GM03348 (cell line): ENCODE measurements at regions not wholly inside any gene's neighbourhood (a gene's known extent, or its start where the extent isn't known, plus 50 kb on each side); places are given as distances from the start of the nearest gene placed in this dataset.
"Not testable (repeated sequence)": the region's sequence is repeated elsewhere in the genome, so short reads cannot be mapped to it uniquely, and the experiment has no call there.

ENCODE experiments used
- DNase-seq: peaks from one replicate; pipeline ENCODE4 v3.0.0; 2012; ENCODE audit warnings: low spot score

DNA sequence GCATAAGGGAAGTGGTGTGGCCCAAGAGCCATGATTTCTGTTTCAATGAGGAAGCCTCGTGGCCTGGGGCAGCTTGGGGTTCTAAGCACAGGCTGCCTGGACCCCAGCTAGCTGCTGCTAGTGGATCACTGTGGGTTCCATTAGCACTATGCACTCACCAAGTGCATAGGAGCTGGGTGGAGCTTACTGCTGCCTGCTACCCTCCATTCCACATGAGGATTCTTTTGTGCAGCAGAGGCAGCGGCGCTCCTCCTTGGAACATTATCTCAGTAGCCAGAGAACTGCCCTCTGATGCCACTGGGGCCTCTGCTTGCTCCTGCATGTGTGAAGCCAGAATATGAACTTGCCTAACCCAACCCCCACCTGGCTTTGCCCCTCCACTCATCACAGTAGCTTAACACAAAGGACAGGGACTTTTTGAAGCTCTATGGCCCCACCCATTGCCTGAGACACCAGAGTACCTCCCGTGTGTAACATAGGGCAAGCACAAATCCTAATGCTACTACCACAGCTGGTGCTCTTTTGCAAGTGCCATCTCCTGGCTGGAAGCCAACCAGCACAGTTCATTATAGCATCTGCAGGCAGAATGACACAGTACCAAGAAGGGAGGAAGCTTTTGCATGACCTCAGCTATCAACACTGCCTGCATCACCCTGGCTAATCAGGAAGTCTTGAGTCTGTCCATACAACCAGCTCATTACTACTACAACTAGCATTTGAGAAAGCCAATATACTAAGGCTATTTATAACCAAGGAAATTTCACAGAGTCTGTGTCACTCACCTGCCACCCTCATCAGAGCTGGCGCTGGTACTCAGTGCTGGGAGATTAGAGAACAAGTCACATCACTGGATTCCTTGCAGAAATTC is 297.0 kb upstream of the GULP1 start:
- no peak for DNase-seq

DNA sequence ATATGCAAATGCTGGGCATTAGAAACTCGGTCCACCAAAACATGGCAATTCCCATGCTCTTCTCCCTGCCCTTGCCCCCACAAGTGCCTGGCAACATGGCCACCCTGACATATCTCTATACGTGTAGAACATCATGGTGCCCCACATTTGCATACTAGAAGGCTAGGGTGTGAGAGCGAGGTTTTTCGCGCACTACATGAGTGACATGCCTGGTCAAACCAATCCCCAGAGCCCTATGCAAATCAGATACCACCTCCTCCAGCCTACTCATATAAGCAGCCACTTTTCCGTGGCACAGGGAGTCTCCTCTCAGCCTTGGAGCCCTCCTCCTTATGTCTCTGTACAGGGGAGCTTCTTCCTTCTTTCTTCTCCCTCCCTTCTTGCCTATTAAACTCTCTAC is 296.1 kb upstream of the GULP1 start:
- no peak for DNase-seq

DNA sequence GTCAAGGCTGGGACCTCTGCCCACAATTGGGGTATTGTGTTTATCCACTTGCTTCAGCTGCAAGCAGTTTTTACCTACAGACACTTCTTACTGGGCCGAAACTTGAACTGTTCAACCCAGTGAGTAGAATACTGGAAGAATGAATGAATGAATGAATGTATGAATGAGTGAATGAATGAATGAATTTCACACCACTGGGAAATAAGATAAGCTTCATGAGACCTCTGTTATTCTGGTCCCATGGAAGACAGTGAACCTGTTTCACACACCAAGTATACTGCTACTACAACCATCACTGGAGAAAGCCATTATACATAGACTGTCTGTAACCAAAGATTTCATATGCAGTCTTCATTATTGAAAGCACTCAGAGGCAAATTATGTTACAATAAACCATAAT is 295.0 kb upstream of the GULP1 start:
- DNase-seq, result no peak

DNA sequence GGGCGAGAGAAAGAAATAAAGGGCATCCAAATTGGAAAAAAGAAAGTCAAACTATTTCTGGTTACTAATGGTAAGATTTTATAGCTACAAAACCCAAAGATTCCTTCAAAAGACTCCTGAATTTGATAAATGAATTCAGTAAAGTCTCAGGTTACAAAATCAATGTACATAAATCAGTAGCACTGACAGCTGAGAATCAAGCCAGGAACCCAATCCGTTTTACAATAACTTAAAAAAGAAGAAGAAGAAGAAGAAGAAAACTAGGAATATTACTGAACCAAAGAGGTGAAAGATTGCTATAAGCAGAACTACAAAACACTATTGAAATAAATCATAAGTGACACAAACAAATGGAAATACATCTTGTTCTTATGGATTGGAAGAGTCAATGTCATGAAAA is 291.5 kb upstream of the GULP1 start:
- no peak for DNase-seq

DNA sequence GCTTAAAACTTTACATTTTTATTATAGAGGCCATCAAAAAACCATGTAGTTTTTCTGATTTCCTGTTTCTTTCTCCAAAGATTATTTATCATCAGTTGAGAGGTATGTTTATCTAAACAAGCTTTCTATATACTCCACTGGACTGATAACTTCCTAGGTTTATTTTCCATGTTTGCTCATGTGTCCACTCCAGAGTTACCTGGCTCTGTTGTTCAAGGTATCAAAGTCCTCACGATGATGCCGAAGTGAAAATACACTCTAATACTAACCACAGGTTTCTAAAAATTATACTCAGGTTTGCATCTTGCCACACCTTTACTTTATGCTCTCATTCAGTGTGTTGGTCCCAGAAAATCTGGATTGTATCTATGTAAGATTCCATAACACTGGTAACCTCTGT is 287.9 kb upstream of the GULP1 start:
- DNase-seq, result no peak

DNA sequence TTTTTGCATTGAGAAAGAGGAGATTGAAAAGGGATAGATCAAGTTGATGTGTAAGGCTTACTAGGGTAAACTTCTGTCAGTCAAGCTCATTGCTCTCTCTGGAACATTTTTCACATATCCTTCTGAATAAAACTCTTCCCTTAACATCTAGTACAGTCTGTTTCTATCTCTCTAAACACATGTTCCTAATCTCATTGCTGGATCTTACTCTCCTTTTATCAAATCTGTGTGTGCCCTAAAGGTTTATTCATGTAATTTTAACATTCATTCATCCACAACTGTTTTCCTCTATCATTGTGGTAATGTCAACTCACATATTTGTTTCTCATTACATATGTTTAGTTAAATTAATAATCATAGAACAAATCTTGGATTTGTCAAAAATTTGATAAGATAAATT is 277.9 kb upstream of the GULP1 start:
- no peak for DNase-seq

DNA sequence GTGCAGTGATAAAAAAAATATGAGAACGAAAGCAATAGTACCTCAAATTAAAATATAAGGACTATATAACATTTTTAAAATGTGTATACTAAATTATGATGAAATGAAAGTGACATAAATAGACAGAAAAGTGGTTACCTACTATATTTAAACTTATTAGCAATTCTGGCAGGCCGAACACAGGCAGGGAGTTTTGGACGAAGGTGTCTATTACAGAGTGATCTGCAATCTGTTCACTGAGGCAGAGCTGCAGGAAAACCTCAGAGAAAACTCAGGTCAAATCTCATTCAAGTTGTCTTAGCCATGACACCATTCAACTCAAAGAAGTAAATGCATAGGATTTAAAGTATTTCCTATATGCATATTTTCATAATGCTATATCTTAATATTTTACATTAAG is 274.8 kb upstream of the GULP1 start:
- no peak for DNase-seq

DNA sequence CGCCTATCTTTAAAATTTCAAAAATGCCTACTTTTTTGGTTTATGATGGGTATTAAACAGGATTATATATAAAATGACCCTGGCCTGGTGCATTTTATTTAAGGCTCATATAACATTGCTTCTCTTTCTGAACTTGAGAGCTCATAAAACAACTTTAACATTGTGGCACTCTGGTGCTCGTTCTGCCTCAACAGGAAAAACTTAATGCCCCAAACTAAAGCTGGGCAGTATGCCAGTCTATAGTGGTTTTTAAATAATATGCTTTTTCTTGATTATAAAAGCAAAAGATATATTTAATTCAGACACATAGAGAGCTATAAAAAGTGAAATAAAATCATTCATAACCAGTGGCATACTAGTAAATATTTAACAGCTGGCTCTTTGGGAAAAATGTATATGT is 269.3 kb upstream of the GULP1 start:
- DNase-seq, result no peak

DNA sequence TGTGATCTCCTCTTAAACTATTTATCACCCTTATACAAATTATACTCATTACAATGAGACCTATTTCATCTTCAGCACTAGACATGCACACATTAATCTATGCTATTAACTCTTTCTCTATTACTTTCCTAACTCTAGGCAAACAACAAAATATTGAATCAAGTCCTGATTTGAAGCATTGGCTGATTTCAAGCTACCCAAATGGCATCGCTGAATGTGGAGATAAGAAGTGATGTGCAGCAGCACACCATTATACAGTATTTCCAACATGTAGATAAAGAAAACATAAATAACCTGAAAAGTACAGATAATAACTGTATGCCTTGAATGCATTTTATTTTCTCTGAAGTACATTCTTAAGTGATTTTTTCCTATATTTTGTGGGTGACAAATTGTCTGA is 268.6 kb upstream of the GULP1 start:
- DNase-seq, result no peak

DNA sequence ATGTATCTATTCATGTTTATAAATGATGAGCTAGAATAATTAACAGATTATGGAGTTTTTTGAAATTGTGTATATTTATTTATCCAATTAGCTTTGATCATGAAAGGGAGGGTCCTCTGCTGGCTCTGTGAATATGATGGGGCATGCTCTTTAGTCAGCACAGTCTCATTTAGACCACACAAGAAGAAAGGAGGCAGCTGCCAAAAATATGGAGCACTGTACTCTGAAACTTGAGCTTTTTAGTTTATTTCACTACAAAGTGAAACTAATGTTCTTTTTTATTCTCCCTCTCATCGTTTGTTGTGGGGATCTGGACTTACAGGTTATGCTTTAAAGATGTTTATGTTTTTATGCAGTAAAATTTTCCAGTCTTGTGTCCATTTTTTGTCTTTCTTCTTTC is 266.9 kb upstream of the GULP1 start:
- peak; percentile 13 for DNase-seq

DNA sequence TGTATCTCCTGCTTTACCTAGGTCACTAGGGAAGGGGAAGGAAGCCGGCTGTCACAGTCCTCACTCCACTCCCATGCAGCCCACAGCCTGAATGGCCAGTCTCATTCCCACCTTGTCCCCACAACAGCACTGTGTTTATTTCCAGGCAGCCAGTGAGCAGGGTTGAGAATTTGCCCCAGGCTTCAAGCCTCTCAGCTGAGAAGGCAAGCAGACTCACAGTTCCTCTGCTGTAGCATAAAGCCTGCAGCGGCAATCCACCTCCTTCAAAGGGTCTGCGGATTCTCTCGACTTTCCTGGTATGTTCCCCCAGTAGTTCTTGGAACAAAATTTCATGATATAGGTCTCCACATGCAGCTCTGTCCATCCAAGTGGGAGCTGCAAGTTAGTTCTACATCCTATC is 262.9 kb upstream of the GULP1 start:
- DNase-seq, result no peak

DNA sequence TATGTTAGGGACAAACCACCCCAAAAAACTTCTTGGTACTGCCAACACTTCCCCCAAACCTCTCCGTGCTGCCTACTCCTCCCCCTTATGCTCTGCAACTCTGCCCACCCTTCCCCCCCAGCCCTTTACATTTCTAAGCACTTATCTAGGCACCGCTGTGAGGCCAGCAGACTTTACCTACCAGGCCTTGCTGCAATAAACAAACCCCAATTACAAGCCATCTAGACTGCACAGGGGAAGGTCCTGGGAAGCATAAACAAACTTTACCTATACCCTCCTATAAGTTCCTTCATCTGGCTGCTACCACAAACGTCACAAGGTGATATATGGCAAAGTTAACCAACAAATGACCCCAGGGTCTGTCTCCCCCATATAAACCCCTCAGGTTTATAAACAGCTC is 259.4 kb upstream of the GULP1 start:
- DNase-seq, result no peak

DNA sequence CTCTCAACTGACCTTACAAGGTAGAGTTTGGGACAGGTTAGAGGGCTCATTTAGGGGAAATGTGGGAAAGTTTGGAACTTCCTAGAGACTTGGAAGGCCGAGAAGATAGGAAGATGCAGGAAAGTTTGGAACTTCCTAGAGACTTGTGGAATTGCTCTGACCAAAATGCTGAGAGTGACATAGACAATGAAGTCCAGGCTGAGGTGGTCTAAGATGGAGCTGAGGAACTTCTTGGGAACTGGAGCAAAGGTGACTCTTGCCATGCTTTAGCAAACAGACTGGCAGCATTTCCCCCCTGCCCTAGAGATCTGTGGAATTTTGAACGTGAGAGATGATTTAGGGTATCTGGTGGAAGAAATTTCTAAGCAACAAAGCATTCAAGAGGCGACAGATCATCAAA is 258.9 kb upstream of the GULP1 start:
- DNase-seq, result no peak

DNA sequence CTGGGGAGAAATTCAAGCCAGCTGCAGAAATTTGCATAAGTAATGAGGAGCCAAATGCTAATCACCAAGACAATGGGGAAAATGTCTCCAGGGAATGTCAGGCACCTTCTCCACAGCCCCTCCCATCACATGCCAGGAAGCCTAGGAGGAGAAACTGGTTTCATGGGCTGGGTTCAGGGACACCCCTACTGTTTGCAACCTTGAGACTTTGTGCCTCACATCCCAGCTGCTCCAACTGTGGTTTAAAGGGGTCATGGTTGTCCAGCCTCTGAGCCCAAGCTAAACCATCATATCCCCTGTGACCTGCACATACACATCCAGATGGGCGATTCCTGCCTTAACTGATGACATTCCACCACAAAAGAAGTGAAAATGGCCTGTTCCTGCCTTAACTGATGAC is 258.4 kb upstream of the GULP1 start:
- not testable (repeated sequence) for DNase-seq

DNA sequence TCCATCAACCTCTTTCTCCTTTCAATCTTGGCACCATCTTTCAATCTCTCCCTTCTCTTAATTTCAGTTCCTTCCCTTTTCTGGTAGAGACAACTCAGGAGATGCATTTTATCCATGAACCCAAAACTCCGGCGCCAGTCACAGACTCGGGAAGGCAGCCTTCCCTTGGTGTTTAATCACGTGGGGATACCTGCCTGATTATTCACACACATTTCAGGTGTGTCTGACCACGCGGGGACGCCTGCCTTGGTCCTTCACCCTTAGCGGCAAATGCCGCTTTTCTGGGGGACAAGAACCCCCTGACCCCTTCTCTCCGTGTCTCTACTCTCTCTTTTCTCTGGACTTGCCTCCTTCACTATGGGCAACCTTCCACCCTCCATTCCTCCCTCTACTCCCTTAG is 257.6 kb upstream of the GULP1 start:
- not testable (repeated sequence) for DNase-seq

DNA sequence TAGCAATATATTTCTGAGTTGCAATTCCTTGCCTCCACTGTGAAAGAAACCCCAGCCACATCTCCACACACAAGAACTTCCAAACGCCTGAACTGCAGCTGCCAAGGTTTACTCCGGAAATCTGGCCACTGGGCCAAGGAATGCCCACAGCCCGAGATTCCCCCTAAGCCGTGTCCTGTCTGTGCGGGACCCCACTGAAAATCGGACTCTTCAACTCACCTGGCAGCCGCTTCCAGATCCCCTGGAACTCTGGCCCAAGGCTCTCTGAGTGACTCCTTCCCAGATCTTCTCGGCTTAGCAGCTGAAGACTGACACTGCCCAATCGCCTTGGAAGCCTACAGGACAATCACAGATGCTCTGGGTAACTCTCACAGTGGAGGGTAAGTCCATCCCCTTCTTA is 256.3 kb upstream of the GULP1 start:
- DNase-seq, result not testable (repeated sequence)

DNA sequence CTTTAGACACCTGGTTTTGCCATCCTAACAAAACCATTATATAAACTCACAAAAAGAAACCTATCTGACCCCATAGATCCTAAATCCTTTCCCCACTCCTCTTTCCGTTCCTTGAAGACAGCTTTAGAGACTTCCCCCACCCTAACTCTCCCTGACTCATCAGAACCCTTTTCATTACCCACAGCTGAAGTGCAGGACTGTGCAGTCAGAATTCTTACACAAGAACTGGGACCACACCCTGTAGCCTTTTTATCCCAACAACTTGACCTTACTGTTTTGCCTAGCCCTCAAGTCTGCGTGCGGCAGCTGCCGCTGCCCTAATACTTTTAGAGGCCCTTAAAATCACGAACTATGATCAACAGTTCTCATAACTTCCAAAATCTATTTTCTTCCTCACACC is 254.9 kb upstream of the GULP1 start:
- not testable (repeated sequence) for DNase-seq

DNA sequence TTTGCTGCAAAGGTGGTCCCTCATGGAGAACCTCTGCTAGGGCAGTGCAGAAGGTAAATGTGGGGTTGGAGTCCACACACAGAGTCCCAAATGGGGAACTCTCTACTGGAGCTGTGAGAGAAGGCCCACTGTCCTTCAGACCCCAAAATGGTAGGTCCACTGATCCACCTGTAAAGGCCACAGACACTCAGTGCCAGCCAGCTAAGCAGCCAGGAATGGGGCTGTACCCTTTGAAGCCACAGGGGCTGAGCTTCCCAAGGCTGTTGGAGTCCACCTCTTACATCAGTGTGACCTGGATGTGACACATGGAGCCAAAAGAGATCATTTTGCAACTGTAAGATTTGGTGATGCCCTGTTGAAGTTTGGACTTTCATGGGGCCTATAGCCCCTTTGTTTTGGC is 252.4 kb upstream of the GULP1 start:
- no peak for DNase-seq

DNA sequence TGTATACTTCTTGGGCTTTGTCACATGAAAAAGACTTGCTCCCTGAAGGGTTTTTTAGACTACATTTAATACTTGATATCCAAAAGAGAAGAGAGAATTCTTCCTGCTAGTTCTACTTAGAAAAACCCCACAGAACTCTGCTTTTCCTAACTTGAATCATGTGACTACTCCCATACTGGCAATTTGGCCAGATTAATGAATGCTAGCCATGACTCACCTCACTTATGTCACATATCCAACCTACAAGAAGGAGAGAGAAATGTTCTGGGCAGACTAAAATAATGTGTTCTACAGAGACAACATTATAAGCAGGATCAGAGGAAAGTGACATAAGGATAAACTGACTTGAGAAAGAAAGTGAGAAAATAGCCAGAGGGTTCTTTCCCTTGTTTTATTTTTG is 249.3 kb upstream of the GULP1 start:
- peak; percentile 42 for DNase-seq

DNA sequence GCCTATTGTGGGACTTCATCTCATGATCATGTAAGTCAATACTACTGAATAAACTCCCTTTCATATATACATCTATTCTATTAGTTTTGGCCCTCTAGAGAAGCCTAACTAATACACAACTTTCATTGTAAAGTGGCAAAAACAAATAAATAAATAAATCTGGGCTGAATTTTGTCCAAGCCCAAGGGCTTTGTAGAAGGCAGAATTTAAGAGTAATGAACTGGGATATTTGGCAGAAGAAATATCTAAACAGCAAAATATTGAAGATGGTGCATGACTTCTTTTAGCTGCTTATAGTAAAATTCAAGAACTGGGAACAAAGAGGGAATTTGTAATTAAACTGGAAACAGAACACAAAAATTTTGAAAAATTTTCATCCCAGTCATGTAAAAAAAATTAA is 246.7 kb upstream of the GULP1 start:
- no peak for DNase-seq

DNA sequence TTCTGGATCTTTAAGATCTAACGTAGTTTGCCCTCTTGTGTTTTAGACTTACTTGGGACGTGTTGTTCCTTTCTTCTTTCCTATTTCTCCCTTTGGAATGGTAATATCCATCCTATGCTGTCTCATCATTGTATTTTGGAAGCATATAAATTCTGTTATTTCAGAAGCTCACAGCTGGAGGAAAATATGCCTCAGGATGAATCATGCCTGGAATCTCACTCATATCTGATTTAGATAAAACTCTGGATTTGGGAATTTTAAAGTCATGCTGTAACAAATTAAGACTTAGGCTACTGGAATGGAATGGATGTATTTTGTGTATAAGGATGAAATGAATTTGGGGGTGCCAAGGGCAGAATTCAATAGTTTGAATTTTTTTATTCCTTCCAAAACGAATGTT is 245.2 kb upstream of the GULP1 start:
- DNase-seq, result peak; percentile 8

DNA sequence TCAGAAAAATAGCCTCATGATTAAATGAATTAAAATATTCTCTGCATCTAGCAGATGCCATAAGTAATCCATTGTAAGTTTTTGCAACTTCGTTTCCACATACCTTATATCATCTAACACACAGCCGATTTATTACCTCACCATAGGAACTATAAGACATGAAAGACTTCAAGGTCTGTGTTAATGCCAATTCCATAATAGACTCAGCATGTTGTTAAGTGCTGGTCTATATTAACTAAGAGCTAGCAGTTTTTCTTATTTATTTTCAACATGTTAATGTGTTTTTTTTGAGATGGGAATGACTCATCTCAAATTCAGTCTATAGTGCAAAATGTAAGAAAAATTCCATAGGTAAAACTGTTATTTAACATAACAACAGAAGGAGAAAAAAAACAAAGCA is 243.9 kb upstream of the GULP1 start:
- no peak for DNase-seq

DNA sequence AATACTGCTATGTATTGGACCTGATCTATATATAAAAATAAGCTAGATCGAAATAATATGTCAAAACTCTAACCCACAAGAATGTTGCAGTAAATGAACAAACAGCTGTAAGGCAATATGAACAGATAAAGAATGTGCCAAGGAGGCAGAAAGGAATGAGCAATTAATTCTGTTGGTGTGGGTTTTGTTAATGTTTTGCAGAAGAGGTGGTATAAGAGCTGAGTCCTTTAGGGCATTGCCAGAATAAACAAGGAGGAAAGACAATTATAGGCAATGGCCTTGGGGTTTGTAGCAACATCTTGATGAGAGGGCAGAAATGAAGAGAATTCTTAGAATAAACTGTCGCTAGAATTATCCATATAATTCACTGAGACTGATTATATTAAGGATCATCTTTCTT is 240.9 kb upstream of the GULP1 start:
- DNase-seq, result peak; percentile 20

DNA sequence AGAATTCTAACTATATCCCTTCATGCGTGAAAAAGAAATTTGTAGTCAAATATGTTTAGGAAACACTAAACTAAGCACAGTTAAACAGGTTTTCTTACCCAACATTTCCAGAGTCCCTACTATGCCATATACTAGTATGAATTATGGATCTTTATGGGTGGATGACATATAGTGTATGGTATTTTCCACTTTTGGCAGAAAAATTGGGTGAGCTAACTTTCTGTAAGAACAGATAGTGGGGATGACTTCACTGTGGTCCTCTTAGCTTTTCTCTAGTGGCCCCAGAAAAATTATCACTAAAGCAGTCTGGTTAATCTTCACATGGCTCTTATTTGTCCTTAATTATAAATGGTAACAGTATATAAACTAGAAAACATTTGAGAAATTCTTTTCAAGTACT is 240.0 kb upstream of the GULP1 start:
- DNase-seq, result no peak
